Heart right ventricle (tissue), 16 donors: ENCODE measurements at regions not wholly inside any gene's neighbourhood (a gene's known extent, or its start where the extent isn't known, plus 50 kb on each side); places are given as distances from the start of the nearest gene placed in this dataset.

ENCODE experiments used
- ATAC-seq, 8 donors: fragments of 200-7000 bp; cut with Tn5 transposase; one replicate each; pipeline ENCODE4 v1.9.1; 2020; ENCODE audit warnings: mild to moderate bottlenecking in 8 of 8, moderate library complexity in 8 of 8, moderate number of reproducible peaks in 1 of 8
- DNase-seq, 2 donors: peaks; one replicate each; pipeline ENCODE4 v3.0.0-alpha.2; 2020
- H3K27ac ChIP-seq, 10 donors: fragments of 200-600 bp; sonication (generic) in 2 of 10; one replicate each; pipeline versions ENCODE4 v1.5.0 to v1.8.0; 2020 to 2022; ENCODE audit warnings: mild to moderate bottlenecking in 3 of 10
- H3K27me3 ChIP-seq, 7 donors: fragments of 200-600 bp; one replicate each; pipeline ENCODE4 v1.8.0; 2021 to 2022; ENCODE audit warnings: mild to moderate bottlenecking in 2 of 7
- H3K36me3 ChIP-seq, 9 donors: fragments of 200-600 bp; sonication (generic) in 1 of 9; one replicate each; pipeline versions ENCODE4 v1.5.0 to v1.8.0; 2020 to 2022; ENCODE audit warnings: mild to moderate bottlenecking in 2 of 9
- H3K4me1 ChIP-seq, 9 donors: fragments of 200-600 bp; sonication (generic) in 1 of 9; one replicate each; pipeline versions ENCODE4 v1.5.0 to v1.8.0; 2020 to 2022; ENCODE audit warnings: mild to moderate bottlenecking in 4 of 9
- H3K4me3 ChIP-seq, 10 donors: fragments of 200-600 bp; sonication (generic) in 2 of 10; one replicate each; pipeline versions ENCODE4 v1.5.0 to v1.8.0; 2020 to 2022; ENCODE audit warnings: mild to moderate bottlenecking in 7 of 10, moderate library complexity in 2 of 10
- H3K9me3 ChIP-seq, 11 donors: fragments of 200-600 bp in 10 of 11; sonication (generic) in 2 of 11; one replicate each; pipeline versions ENCODE4 v1.5.0 to v1.8.0; 2013 to 2022; ENCODE audit warnings: mild to moderate bottlenecking in 2 of 11, control low read depth in 1 of 11, moderate library complexity in 1 of 11
- CTCF ChIP-seq, 9 donors: fragments of 200-600 bp; sonication (generic) in 2 of 9; IDR thresholded peaks; one replicate each; pipeline versions ENCODE4 v1.5.0 to v1.8.0; 2021 to 2022; ENCODE audit warnings: antibody characterized with exemption in 9 of 9, mild to moderate bottlenecking in 5 of 9, moderate library complexity in 1 of 9
- WGBS, 2 donors: extraction: QIAGEN DNeasy Blood & Tissue Kit; methylation state at CpG; one replicate each; pipeline ENCODE4 v1.1.7; 2013; ENCODE audit warnings: inconsistent platforms in 1 of 2; 5-methylcytosine and 5-hydroxymethylcytosine counted together
- intact Hi-C, 10 donors: fragments of 100-400 bp; cut with DNase I; formaldehyde crosslinking; loops; one replicate each; pipeline versions ENCODE4 v1.11.1 to v1.14.2; 2022
- donor health status: Arrhythmogenic right ventricular cardiomyopathy.
- donor health status: ischemic (EF 13 %, LVEDD 7.1; RV severe dilation, severe dysfunction).
- donor health status: healthy with polysubstance abuse.
- donor health status: DM: no; HTN: yes; CAD: no.
- donor health status: DM: no; HTN: no; CAD: no.
- donor health status: ischemic (EF 25% LVEDD 6.9; RV normal size, moderate dysfunction).
- donor health status: ischemic (EF 25% LVEDD 5.7; RV mildly dilated, moderate dysfunction).
- donor health status: healthy.
- donor health status: DM: yes; HTN: yes; CAD: no.
- donor health status: Ischemic cardiomyopathy.
- donor health status: ischemic (EF 35%, LVEDD 5.7; RV mildly dilated, moderate dysfunction).
- donor health status: nonischemic (EF 11% LVEDD 7.7; RV severe dilation, severe dysfunction).
- donor health status: DM: yes; HTN: yes; CAD: no.
- donor health status: PGD.
- donor health status: ischemic (EF 29% LVEDD 5.4; RV normal size, mild dysfunction).
- donor health status: nonischemic (EF 23%, LVEDD 6.1; RV moderate dilation, normal function).

DNA sequence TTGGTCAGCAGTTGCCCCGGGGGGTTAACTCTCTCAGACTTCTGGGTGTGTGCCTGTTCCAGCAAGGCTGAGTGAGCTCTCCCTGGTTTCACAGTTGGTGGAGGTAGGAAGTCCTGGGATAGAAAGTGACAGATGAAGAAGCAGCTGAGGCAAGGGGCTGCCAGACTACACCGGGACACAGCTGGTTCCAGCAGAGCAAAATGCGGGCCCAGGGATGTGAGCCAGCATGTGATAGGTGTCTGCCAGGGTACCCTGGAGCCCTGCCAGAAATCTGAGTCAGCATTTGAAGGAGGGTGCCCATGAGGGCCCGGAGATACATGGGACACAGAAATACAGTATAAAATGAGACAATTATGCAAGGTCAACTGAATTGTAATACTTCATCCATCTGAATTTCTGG lies 79.3 kb upstream of the LGALSL start:
- Histone ChIP-seq H3K4me3 (no peak overlapping the region), H3K27ac (no peak overlapping the region), H3K36me3 (no peaks in the 10 kb centered on the region), H3K27me3 (peaks cover 0 to 37% (median 8%) of the 10 kb centered on the region in 7 donors), H3K4me1 (peaks cover 0 to 8% (median 0%) of the 10 kb centered on the region in 9 donors), H3K9me3 (no peaks in the 10 kb centered on the region)
- intact Hi-C loops = no loop called here
- 51 to 54% methylated on average over 4 of the region's 4 CpGs for WGBS, 2 donors
- peak; percentile 16 to 24 for DNase-seq
- TF ChIP-seq CTCF (IDR thresholded peaks at IDR 0.05) = no peak
- peak in 4 of 8 donors; percentile 21 to 81 (median 40) for ATAC-seq

DNA sequence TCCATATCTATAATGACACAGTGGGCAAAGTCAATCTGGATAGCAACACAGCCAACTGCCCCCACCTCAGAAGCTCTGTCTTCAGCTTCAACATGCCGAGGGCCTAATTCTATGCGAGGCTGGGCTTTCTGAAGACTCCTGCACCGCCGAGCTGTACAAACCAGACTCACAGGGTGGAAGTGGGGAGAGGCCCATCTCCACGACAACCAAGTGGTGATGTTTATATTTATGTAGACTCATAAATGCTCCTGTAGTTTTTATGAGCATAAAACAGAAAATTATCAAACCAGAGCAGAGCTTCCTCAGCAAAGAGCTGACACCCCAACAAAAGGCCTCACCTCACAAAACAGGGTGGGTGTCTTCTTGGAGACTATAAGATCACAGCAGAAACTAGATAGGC lies 77.0 kb upstream of the LGALSL start:
- peaks cover 0 to 8% (median 0%) of the 10 kb centered on the region in 9 donors for H3K4me1 ChIP-seq
- ATAC-seq (no peak), DNase-seq (no peak)
- intact Hi-C loops = no loop called here
- H3K9me3 ChIP-seq = no peaks in the 10 kb centered on the region
- H3K27ac ChIP-seq = no peak overlapping the region
- TF ChIP-seq CTCF (IDR thresholded peaks at IDR 0.05) = no peak
- no peaks in the 10 kb centered on the region for H3K36me3 ChIP-seq
- no peak overlapping the region for H3K4me3 ChIP-seq
- H3K27me3 ChIP-seq = peaks cover 0 to 43% (median 3%) of the 10 kb centered on the region in 7 donors
- WGBS, 2 donors = 78 to 84% methylated on average over 5 of the region's 5 CpGs

GRCh38 chr2:64379186-64379585 lies 74.8 kb upstream of the LGALSL start:
- Histone ChIP-seq H3K4me1 (peaks cover 0 to 8% (median 0%) of the 10 kb centered on the region in 9 donors), H3K9me3 (no peaks in the 10 kb centered on the region), H3K27ac (no peak overlapping the region), H3K27me3 (peaks cover 0 to 45% (median 3%) of the 10 kb centered on the region in 7 donors), H3K4me3 (no peak overlapping the region), H3K36me3 (no peaks in the 10 kb centered on the region)
- DNase-seq (no peak), ATAC-seq (no peak)
- intact Hi-C loops = no loop called here
- no peak for TF ChIP-seq CTCF (IDR thresholded peaks at IDR 0.05)
- WGBS, 2 donors = 75 to 82% methylated on average over 7 of the region's 7 CpGs

DNA sequence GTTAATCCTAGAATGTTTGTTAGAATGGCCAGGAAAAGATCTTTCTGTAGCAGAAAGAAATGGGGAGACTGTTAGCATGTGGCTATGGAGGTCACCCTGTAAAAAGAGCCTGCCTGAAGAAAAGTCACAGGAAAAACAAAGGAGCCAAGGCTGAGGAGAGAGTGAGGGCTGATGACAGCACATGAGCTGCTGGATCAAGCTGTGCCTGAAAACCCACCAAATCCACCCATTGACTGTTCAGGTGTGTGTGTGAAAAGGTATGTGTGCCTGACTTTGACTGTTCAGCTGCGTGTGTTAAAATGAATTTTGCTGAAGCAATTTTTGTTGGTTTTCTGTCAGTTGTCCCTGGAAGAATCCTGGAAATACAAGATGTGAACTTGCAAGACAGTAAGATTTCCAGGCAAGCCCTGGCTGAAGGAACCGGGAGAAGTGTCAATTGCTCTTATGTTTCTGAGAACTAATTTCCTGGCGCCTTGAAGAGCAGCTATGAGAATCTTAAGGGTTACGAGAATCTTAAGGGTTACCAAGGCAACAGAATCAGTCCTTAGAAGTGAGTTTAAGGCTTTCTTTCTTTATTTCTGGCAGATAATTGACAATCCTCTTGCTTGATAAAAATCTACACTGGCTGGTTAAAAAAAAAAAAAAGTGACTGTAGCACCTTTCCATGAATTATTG lies 73.0 kb upstream of the LGALSL start:
- no peak for ATAC-seq
- Histone ChIP-seq H3K4me3 (no peak overlapping the region), H3K4me1 (no peaks in the 10 kb centered on the region), H3K9me3 (no peaks in the 10 kb centered on the region), H3K36me3 (no peaks in the 10 kb centered on the region), H3K27me3 (peaks cover 0 to 45% (median 3%) of the 10 kb centered on the region in 7 donors), H3K27ac (no peak overlapping the region)
- intact Hi-C loops = no loop called here
- DNase-seq = no peak
- no peak for TF ChIP-seq CTCF (IDR thresholded peaks at IDR 0.05)
- WGBS, 2 donors = 87 to 88% methylated on average over 4 of the region's 4 CpGs
